Activated CD4-positive, CD25-positive, alpha-beta regulatory T cell (primary cell): ENCODE measurements at regions not wholly inside any gene's neighbourhood (a gene's known extent, or its start where the extent isn't known, plus 50 kb on each side); places are given as distances from the start of the nearest gene placed in this dataset.

ENCODE experiments used
- DNase-seq, 4 experiments: peaks; one replicate each; lab custom pipeline; 2025; lab: John Stamatoyannopoulos, UW

DNA sequence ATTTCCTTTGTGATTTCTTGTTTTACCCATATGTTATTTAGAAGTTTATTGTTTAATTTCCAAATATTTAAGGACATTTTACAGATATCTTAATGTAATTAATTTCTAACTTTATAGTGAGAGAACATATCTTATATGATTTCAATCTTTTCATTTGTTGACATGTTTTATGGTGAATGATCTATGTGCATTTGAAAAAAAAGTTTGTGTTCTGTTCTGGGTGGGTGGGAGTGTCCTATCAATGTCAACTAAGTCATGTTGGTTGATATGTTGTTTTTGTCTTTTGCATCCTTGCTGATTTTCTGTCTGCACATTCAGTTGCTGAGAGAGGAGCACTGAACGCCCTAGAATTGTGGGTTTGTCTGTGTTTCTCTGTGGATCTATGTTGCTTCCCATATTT lies 50.3 kb upstream of the CBFA2T3 start:
- no peak for DNase-seq

DNA sequence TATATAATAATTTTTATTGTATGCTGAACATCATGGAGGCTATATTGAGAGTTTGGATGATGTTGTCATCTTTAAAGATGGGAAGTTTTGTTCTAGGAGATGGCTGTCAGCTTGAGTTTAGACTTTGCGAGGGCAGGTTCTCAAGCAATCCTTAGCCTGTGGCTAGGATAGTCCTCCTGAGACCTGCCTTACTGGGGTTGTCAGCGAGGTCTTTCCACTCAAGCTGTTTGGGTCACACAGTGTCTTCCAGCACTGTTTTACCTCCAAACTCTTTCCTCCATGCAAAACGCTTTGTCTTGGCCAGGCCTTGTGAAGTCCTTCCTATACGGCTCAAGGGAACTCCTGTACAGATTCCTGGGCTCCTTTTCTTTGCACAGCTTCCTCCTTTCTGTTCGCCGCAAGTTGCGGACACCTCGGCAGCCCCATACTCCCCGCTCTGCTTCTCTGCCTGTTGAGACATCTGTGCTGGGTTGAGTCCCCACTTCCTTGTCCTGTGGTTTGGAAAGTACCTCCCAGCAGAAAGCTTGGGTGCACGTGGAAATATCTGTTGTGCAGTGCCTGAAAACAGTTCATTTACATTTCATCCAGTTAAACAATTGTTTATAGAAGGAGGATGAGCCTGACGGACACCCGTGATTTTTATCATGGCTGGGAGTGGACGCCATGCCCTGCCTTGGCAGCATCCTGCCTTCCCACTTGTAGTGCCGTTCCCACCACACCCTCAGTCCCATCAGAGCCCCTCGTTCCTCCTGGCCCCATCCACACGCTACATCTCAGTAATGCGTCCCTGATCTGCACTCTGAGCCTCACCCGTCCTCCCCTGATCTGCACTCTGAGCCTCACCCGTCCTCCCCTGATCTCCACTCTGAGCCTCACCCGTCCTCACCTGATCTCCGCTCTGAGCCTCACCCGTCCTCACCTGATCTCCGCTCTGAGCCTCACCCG lies 55.0 kb upstream of the CBFA2T3 start:
- peak in 1 of 4 experiments; percentile 19 for DNase-seq

DNA sequence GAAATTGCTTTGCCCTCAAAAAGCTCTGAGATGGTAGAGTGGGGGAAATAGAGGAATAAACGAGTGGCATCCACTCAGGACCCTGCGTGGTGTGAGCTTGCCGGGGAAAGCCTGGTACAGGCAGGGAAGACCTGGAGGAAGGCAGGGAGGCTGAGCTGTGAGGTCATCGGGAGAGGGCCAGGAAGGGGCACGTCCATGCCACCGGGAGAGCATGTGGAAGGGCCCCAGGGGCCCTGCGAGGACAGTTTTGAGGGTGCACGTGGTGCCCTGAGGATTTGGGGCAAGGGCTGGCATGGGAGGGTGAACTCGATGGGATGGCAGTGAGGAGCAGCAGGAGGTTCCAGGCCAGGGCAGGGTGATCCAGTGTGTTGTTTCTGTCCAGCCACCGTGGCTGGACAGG lies 56.3 kb upstream of the CBFA2T3 start:
- DNase-seq = no peak

DNA sequence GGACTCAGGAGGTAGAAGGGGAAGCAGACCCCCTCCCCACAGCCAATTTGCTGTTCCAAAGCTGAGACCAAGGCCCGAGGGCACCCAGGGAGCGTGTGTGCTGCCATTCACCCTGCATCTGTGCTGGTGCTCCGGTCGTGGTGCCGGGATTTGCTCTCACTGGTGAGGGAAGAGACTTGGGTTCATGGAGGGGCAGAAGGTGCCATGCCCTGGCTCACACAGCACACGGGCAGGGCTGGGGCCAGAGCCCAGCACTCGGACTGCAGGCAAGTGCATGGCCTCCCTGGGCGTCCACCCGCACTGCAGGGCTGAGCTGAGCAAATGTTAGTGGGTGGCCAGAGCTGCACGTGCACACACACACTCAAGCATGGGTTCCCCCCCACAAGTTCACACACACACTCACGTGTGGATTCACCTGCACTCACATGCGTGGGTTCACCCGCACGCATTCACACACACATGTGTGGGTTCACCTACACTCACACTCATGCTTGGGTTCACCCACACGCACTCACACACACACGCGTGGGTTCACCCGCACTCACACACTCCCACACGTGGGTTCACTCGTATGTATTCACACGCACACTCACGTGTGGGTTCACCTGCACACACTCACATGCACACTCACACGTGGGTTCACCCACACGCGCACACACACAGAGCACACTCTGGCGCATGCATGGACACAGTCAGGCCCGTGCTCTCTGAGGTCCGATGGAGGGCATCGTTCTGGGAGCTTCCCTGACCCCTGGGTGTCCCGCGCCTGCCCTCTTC lies 57.0 kb upstream of the CBFA2T3 start:
- DNase-seq = no peak

DNA sequence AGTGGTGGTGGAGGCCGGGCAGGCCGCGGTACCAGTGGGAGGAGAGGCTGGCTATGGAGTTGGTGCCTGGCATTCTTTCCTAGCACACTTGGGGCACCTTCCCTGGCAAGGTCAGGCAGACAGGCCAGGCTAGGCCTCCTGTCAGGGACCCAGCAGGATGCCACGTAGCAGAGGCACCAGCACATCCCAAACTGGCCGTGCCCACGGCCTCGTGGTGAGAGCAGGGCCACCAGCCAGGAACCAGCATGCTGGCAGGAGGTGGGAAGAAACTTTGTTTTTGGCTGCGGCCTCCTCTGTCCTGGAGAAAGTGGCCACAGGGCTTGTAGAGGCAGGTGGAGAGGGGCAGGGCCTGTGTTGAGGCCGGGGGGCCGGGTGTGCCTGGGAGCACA lies 57.6 kb upstream of the CBFA2T3 start:
- no peak for DNase-seq

DNA sequence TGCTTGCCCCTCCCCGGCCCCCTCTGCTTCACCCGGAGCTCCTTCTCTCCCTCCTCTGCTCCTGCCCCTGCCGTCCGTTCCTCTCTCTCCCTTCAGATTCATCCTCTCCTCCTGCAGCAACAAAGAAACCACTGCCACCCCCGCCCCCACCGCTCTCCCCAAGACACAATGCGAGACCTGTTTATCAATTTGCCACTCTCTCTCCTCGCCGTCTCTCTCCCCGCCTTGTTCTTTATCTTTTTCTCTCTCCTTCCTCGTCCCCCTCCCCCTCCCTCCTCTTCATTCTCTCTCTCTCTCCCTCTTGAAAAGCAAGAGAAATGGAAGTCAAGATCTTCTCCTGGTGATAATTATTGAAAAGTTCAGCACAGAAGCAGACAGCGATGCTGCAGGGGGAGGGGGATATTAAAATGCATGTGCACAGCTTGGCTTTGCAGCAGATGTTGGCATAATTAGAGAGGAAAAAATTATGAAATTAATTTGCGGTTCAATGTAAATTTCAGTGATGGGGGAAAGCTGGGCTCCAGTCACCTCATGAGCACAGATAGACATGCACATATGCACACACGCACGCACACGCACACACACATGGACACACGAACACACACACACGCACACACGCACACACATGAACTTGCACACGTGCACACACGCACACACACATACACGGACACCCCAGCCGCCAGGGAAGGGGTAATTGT lies 58.1 kb upstream of the CBFA2T3 start:
- no peak for DNase-seq

DNA sequence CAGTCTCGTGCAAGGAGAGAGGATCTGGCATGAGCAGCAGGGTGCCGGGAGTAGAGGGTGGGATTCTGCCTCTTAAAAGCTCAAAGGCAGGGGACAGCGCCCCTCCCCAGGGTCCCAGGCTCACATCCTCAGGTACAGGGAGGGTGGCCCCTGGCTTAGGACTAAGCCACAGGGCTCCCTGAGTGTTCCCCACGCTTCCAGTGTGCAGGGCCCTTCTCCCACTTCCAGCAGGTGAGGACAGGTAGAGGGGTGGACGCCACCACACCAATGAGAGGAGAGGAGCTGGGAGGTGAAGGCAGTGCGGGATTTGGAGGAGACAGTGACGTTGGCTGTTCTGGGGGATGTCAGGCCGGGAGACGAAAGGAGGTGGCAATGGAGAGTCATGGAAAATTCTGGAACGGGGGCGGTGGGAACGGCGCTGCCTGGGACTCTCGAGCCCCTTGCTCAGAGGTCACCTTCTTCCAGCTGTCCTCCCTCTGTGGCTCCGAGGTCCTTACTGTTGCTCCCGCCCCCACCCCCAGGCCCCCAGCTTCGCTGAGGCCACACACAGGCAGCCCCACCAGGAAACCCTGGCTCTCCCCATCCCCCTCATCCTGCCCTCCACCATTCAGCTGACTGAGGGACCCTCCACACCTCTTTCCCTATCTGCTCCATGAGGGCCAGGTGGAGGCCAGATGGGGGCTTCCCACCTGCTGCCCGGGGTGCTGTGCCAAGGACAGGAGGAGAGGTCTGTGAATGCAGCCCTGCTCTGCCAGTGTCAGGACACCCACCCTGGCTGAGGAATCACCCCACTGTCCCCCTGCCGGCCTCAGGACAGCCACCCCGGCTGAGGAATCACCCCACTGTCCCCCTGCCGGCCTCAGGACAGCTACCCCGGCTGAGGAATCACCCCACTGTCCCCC lies 57.7 kb upstream of the ACSF3 start:
- no peak for DNase-seq

DNA sequence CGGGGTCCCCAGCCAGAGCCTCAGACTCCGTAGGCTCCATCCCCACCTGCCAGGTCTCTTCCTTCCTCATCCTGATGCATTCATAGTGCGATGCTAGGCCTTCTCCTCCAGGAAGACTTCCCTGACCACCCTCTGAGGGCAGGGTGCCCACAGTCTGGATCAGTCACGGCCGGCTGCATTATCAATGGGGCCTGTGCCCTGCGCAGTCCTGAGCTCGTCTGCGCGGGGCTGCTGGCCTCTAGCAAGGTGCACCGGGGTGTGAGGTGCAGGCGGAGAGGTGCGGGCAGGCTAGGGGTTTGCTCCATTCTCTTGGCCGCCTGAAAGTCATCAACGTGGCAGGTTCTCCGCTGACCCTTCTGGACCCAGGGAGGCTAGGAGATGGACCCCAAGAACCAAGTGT lies 56.9 kb upstream of the ACSF3 start:
- DNase-seq = no peak

DNA sequence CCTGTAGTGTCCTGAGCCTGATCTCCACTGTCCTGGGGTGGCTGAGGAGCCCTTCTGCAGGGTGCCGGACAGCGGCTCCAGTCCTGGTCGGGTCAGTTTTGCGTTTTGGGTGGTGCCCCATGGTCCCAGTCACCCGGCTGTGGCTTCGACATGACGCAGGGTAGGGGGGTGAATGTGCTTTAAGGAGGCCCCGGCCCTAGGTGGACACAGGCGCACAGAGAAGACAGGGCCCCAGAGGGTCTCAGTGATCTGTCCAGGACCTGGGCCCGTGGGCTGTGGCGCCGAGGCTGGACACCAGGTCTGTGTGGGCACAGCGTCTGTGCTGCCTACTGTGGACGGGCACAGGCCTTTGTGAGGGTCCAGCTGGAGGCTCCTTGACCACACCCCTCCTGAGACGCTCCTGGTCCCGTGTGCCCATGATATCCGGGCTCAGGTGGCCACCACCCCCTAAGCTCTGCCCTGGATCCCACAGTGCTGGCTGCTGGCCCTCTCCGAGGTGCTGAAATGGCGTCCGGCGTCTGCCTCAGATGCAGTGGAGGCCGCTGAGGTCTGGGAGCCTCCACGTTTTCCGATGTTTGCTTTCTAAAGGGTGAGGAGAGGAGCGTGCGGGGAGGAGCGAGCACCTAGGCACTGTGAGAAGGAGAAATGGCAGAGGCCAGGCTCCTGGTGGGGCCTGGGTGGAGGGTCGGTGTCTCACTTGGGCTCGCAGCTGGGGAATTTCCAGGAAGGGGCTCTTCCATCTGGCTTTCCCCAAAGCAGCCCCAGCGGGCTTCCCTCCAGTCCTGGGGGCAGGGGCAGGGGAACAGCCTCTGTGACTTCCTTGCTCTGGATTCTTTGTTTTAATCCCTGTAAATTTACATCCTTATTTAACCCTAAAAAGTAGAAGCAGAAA lies 56.1 kb upstream of the ACSF3 start:
- no peak for DNase-seq

DNA sequence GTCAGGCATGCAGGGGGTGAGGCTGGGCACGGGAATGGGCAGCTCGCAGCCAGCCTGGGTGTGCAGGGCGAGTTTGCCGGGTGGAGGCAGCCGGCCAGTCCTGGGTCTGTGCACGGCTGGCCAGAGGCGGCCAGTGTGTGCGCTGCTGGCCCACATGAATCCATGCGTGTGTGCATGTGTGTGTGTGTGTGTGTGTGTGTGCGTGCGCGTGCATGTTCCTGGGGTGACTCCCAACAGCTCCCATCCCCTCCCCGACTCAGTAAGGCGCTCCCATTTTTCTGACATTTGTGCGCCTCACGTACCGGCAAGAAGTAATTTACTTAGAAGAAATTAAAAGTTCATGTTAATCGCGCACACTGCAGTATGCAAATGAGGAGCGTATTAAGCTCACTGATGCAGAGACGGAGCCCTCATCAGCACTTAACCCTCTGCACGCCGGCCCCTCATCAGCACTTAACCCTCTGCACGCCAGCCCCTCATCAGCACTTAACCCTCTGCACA lies 55.4 kb upstream of the ACSF3 start:
- no peak for DNase-seq

DNA sequence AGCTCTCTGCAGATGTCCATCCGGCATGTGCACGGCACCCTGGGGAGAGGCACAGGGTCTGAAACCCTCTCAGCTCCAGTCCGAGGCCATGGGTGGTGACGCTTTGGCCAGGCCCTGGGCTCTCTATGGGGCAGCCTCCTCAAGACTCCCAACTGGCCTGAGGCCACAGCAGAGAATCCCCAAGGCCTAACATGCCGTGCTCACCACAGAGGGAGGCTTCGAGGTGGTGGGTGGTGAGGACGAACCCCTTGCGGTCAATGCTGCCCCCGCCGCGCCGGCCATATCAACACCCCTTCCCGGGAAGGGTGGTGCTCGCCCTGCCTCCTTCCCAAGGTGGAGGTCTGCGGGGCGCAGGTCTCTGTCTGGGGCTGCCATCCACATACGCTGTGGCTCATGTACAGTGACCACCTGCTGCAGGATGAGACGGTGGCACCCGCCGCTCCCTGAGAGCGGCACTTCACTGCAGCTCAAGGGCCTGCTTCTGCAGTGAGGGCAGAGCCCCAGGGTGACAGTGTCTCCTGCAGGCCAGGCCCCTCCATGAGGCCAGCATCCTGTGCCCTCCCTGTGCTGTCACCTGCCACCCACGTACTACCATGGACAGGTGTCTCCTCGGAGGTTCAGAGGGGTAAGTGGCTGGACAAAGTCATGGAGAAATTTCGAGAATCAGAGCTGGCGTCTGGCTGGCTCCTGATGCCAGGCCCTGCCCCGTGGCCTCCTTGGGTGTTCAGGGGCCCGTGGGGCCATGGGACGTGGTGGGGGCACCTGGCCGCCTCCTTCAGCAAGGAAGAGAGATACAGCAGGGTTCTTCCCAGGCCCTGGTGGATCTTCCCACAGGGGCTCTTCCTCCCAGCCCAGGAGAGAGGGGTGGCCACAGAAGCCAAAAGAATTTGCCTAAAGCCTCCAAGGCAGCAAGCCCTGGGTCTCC lies 54.6 kb upstream of the ACSF3 start:
- no peak for DNase-seq

DNA sequence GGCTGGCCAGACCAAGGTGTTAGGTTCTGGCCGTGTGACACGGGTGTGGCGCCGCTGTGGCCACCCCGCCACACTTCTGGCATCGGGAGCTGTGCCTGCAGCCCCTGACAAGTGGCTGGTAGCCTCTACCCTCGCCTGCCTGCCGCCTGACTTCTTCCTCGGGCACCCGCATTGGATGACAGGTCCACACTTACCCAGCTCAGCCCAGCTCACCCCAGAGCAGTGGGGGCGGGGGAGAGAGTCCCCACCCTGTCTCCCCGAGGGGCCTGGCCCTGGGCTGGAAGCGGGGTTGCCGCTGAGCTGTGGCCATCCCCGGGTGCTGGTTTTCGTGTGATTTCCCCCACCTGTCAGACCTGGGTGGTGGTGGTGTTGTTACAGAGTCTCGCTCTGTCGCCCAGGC lies 53.9 kb upstream of the ACSF3 start:
- no peak for DNase-seq

DNA sequence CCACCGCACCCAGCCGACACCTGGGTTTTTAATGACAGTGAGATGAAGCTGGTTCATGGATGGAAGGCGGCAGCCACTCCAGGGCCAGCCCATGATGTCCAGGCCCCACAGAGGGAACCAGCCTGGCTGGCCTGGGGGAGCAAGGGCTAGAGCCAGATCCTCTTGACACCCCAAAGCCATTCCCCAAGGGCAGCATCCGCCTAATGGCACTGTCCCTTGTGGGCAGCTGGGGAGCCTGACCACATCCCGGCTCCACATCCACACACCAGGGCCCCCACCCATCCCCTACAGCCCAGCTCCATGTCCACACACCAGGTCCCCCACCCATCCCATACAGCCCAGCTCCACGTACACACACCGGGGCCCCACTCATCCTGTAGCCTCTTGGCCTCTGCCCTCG lies 53.3 kb upstream of the ACSF3 start:
- DNase-seq = no peak

DNA sequence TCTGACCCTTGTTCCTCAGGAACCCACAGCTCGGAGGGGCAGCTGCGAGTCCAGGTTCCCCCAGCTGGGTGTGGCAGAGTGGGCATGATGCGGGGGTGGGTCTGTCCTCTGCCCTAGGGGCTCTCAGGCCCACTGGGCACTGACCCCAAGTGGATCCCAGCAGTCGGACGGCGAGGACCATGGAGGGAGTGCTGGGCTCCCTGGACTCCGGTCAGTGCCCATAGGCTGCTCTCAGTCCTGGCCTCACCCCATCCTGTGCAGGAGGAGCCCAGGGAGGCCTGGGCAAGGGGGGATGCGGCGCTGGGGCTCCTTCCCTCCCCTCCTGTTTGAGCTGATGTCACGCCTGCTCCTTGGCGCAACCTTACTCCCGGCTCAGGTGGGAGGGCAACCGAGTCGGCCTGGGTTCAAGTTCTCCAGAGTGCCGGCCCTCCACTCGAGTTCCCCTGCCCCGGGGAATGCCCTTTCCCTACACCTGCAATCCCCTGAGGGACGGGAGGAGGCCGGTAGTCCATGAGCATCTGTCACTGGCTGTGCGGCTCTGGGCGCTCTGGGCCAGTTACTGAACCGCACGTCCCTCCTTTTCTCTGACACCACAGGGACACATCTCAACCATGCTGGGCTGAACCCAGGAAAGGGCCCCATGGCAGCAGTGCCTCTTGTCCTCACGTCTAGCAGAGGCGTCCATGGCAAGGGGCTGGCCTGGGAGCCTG lies 52.6 kb upstream of the ACSF3 start:
- DNase-seq = no peak

DNA sequence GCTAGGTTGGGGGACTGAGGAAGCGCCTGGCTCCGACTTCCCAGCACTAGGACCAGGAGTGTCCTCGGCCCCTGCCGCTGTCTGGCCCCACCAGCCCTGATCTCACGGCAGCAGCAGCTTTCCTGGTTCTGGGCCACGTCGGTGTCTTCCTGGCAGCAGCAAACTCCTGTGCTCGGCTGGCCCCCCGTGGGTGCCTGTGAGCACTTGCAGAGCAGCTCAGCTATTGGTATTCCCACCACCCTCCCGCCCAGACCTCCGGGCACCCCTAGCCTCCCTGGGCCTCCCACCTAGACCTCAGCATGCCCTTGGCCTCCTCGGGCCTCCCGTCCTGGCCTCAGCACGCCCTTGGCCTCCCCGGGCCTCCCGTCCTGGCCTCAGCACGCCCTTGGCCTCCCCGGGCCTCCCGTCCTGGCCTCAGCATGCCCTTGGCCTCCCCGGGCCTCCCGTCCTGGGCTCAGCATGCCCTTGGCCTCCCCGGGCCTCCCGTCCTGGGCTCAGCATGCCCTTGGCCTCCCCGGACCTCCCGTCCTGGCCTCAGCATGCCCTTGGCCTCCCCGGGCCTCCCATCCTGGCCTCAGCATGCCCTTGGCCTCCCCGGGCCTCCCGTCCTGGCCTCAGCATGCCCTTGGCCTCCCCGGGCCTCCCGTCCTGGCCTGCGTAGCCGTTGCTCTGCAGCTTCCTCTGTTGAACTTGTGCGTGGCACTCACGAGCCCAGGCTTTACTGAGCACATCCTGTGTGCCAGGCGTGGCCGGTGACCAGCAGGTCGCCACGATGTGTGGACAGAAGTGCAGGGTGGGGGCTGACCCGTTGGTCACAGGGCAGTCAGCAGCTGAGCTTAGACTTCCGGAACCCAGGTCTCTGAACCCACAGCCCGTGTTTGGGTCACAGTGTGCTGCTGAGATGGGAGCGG lies 51.8 kb upstream of the ACSF3 start:
- DNase-seq = no peak

DNA sequence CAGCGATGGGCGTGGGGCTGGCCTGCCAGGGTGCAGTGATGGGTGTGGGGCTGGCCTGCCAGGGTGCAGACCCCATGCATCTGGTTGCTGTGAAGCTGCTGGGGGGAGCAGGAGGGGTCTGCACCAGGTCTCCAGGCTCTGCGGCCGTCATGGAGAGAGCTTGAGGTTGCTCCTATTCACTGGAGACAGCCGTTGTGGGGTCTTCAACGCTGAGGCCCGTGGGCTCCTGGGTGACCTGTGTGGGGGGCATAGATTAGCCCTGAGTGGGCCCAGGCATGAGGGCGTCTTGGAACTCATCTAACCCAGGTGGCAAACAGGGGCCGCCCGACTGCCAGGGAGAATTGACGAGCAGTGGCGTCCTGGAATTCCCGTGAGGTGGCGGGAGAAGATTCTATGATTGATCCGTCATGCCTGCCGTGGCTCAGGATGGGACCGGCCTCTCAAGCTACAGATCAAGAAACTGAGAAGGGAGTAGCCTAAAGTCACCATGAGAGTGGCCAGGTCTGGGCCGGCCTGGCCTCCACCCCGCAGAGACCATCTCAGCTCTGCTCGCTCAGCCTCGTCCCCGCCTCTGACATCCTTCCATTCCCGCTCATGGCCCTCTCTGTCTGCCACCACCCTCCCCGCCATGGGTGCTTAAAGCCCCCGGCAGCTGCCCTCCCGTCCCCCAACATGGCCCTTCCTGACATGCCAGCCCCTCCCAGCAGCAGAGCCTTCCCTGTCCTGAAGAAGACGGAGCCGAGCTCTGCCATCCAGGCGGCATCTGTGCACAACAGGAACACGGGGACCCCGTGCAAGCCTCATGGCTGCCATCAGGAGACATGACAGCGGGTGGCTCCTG lies 50.7 kb upstream of the ACSF3 start:
- no peak for DNase-seq
